Fibroblast of skin of left biceps (primary cell): ENCODE measurements at regions not wholly inside any gene's neighbourhood (a gene's known extent, or its start where the extent isn't known, plus 50 kb on each side); places are given as distances from the start of the nearest gene placed in this dataset.
A peak's percentile ranks its signal among the peaks of the same experiment; 100 is the strongest.

ENCODE experiments used
- DNase-seq, 2 experiments: peaks; one replicate each; pipeline ENCODE4 v3.0.0-alpha.2; 2013; ENCODE audit warnings: low read depth in 2 of 2

DNA sequence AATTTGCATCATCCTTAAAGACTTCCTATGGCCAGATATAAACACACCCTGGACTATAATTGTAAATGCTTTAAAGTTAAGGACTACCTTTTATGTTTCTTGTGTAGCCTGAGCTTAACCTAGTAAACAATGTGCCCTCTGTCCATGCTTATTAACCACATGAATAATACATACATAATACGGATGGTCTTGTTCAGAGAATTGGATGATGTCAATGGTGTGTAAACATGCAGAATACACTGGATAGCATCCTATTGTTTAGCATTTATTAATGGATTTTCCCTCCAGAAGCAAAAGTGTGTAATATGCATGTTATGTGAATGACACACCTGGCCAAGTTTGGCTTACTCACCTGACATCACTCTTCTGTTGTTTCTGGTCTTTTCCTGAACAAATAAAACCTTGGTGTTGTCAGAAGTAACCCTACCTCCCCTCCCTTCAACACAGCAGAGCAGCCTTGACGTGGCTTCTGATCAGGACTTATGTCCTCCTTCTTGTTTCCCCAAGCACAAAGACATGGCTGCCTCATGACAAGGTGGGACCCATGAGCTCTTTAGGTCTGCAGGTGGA lies 517.9 kb downstream of the MTRR start:
- no peak for DNase-seq

DNA sequence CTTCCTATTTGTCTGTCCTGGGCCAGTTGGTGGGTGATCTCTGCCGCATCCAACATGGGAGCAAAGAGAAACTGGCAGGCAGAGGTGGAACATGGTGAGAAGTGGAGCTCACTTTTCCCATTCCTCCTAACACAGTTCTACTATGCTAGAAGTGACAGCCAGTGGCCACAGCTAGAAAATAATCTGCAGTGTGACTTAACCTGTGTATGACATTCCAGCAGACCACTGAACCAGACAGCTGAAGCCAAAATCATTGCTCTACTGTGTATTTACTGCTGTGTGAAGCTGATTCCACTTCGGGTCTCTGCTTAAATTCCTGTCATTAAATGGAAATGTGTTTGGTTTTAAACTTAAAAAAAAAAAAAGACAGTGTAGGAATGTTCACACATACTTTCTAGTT lies 523.0 kb downstream of the MTRR start:
- no peak for DNase-seq

DNA sequence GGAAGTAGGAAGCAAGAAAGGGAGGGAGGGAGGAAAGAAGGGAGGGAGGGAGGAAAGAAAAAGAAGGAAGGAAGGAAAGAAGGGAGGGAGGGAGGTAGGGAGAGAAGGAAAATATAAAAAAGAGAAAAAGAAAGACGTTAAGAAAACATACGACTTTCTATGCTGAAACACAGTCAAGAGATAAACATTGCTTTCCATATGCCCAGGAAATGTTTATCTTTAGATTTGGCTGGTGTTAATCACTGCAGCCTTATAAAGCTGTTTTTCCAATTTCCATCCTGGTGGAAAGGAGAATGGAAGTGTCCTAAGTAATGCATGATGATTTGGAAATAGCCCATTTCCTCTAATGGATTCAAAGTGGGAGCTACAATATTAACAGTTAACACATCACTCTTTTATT lies 524.3 kb downstream of the MTRR start:
- DNase-seq, result no peak

- no peak for DNase-seq
Measured at GRCh38 chr5:8394965-8395364, 526.0 kb downstream of the MTRR start.

- no peak for DNase-seq
Measured at GRCh38 chr5:8396246-8396645, 527.3 kb downstream of the MTRR start.

- no peak for DNase-seq
Measured at GRCh38 chr5:8396756-8397155, 527.8 kb downstream of the MTRR start.

GRCh38 chr5:8399471-8399870 lies 530.5 kb downstream of the MTRR start:
- DNase-seq, result no peak

DNA sequence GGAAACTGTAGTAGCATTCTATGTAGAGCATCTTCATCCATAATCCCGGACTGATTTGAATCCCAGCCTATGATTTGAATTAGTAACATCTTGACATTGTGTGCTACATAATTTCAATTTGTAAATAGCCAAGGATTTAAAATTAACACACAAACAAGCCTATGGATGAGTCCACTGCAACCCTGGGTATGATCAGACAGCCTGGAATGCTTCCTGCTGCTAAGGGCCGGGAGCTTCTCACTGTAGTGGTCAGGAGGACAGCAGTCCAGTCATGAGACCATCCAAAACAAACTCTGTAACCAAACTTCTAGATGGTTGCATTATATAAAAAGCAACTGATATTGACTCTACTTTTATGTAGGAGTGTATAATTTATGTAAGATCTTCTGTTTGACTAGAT lies 539.3 kb downstream of the MTRR start:
- DNase-seq, result no peak

GRCh38 chr5:8410618-8411017 lies 541.7 kb downstream of the MTRR start:
- DNase-seq, result no peak

DNA sequence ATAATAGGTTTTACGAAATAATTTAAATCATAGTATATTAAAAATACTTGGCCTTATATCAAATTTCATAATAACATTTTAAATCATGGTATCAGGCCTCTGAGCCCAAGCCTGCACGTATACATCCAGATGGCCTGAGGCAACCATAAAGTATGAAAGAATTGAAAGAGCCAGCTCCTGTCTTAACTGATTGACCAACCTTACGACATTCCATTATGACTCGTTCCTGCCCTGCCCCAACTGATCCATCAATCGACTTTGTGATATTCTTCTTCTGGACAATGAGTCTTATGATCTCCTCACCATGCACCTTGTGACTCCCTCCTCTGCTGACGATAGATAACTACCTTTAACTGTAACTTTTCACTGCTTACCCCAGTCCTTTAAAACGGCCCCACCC lies 545.0 kb downstream of the MTRR start:
- no peak for DNase-seq

DNA sequence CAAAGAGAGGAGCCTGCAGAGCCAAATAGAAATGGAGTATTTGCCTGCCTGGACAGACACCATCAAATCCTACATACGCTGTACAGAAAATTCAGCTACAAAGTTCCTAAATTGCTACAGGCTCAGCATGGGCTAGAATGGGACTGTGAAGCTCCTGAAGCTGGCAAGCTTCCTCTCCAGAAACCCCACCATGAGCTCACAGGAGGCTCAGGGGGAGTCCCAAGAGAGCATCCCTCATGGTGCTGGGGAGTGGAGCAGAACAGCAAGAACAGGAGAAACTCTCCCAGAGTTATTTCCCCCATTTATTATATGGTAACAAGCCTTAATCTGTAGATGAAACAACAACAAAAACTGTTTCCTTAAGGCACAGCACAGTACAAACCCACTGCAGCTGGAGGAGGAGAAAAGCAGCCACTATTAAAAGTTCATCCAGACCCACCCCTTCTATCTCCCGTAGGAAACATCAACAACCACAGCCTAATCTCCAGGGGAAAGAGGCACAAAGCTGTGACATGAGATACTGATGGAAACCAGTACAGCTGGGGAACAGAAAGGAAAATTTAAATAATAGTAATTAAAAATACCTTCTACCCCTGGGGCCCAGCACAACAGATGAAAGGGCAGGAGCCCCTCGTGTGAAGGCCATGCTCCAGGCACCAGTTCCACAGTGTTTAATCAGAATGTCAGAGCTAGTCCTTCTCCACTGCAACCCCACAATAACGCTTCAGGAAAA lies 548.5 kb downstream of the MTRR start:
- DNase-seq, result no peak

GRCh38 chr5:8418049-8418426 lies 549.1 kb downstream of the MTRR start:
- no peak for DNase-seq

DNA sequence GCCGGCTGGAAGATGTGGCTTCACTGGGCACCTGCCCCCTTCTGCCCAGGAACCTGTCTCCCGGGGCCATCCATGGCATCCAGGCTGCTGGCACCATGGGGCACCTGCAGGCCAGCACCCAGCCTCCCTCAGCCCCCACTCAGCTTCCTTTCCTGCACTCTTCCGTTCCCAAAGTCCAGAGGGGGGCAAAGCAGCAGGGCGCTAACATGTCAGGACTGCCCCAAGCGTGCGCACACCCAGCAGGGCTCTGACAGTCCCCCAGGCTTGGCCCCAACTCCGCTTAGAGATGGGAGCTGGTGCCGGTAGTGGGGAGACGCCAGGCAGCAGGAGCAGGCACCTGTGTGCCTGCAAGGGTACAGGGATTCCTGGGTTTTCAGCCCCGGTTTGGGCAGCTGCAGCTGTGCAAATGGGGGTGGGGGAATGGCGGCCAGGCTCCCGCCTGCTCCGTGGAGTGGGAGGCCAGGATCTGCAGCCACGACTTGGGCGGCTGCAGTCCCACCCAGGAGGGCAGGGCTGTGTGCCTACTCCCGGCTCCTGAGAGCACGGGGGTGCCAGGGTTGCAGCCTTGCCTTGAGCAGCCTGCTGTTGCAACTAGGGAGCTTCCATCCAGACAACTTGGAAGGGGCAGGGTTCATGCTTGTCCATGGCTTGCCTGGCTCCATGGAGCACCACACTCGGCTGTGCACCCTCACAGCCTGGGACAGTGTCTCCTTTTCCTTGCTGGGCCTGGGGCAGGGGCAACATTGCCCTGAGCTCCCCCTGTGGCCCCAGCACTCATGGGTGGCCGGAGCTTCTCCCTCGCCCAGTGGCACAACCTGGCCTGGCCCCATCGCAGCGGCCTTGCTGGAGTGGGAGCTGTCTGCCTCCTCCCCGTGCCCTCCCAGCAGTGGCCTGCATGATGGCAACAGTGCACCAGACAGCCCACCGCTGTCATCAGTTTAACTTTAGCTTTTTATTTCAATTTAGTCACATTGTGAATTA lies 561.1 kb downstream of the MTRR start:
- no peak for DNase-seq

DNA sequence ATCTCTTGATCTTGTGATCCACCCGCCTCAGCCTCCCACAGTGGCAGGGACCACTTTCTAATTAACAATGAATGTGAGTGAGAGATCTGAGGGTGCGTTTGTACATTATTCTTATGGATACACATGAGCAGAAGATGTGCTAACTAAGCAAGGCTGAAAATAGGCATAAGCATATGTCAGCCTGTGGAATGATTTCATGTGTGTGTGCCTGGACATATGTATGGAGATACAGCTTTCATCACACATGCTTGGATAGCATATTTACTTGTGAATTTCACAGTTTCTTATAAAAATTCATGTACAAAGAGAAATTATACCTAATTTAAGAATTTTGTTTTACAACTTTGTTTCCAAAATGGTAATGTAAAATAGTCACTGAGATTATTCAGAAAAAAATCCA lies 565.6 kb downstream of the MTRR start:
- no peak for DNase-seq

- no peak for DNase-seq
Measured at GRCh38 chr5:8436924-8437323, 568.0 kb downstream of the MTRR start.

DNA sequence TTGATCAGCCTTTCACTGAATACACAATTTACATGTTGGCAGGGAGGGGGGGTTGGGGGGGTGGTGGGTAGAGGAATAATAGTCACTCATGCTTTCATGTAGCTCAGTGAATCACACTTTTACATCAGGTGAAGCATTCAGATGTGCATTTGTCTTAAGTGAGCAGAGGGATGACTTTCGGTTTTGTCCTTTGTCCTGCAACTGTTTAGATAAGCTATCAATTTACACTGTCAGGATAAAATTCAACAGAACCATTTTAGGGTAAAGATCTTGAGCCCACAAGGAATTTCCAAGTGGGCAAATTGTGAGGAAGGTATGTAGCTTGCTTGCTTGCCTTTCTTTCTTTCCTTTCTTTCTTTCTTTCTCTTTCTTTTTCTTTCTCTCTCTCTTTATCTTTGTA lies 576.2 kb downstream of the MTRR start:
- DNase-seq, result no peak

GRCh38 chr5:8446179-8446578 lies 577.2 kb downstream of the MTRR start:
- DNase-seq, result no peak

DNA sequence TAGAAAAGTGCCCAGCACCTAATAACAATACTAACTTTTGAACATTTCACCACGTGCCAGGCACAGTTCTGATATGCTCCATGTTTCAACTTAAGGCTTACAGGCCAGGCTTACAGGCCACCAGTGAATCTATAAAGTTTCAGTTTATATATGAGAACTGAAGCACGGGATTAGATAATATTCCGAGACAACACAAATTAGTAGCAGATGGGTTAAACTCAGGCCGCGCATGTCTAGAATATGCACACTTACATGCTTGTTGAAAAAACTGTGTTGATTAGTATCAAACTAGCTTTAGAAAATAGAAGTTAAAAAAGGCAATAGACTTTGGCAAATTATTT lies 587.9 kb downstream of the MTRR start:
- DNase-seq, result peak; percentile 29

- peak; percentile 97 for DNase-seq
Measured at GRCh38 chr5:8457187-8458037, 588.5 kb downstream of the MTRR start.

DNA sequence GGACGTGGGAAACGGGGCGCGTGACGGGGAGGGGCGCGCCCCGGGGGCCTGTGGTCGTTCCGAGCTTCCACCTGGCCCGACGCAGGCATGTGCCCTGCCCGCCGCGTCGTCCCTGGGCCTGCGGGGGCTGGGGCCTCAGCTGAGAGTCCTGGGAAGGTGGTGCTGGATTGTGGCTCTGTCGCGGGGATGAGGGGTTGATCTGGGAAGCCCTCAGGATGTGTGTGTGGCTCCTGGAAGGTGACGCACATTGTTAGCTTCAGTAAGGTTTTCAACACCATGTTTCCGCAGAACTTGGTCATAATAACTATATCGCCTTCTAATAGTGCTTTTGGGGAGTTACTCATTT lies 589.1 kb downstream of the MTRR start:
- DNase-seq, result no peak

- DNase-seq, result no peak
Measured at GRCh38 chr5:8461543-8461942, 592.6 kb downstream of the MTRR start.

- DNase-seq, result no peak
Measured at GRCh38 chr5:8462565-8462964, 593.6 kb downstream of the MTRR start.
